Upper lobe of left lung (tissue), 4 donors: ENCODE measurements at regions not wholly inside any gene's neighbourhood (a gene's known extent, or its start where the extent isn't known, plus 50 kb on each side); places are given as distances from the start of the nearest gene placed in this dataset.

Experiments
- POLR2A ChIP-seq, 4 donors: fragments of 450-650 bp; IDR thresholded peaks; one replicate each; pipeline ENCODE4 v1.5.1; 2016 to 2017; ENCODE audit warnings: antibody characterized with exemption in 4 of 4, mild to moderate bottlenecking in 2 of 4
- POLR2AphosphoS5 ChIP-seq, 2 donors: sonication (generic); formaldehyde crosslinking; IDR thresholded peaks; one replicate each; pipeline ENCODE4 v1.5.1; 2017; ENCODE audit warnings: antibody characterized with exemption in 2 of 2
- TF ChIP-seq, protein P1 (sequence below), 6 experiments: fragments of 450-650 bp in 4 of 6; fragments of 200-600 bp in 2 of 6; sonication (generic) in 2 of 6; IDR thresholded peaks; one replicate each; pipeline ENCODE4 v1.5.1; 2016 to 2019; ENCODE audit warnings: antibody characterized with exemption in 6 of 6

DNA sequence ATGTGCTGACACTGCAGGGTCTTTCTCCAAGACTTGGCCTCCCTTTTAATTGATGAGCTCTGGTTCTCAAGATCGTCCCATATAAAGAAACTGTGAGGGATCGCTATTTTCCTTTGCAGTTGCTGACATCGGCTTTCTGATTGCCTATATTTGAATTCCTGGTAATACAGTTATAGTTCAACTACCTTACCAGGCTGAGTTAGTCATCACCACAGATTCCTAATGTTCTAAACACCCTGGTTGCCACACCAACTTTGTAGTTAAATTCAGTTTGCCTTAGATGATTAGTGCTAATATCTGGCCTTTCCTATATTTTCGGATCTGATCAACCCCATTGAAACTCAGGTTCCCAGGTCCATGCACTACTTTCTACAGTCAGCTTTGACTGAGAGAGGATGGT lies 125.0 kb downstream of the GMNC start:
- TF ChIP-seq, protein P1, sequence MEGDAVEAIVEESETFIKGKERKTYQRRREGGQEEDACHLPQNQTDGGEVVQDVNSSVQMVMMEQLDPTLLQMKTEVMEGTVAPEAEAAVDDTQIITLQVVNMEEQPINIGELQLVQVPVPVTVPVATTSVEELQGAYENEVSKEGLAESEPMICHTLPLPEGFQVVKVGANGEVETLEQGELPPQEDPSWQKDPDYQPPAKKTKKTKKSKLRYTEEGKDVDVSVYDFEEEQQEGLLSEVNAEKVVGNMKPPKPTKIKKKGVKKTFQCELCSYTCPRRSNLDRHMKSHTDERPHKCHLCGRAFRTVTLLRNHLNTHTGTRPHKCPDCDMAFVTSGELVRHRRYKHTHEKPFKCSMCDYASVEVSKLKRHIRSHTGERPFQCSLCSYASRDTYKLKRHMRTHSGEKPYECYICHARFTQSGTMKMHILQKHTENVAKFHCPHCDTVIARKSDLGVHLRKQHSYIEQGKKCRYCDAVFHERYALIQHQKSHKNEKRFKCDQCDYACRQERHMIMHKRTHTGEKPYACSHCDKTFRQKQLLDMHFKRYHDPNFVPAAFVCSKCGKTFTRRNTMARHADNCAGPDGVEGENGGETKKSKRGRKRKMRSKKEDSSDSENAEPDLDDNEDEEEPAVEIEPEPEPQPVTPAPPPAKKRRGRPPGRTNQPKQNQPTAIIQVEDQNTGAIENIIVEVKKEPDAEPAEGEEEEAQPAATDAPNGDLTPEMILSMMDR (IDR thresholded peaks at IDR 0.05) = no peak
- no peak for TF ChIP-seq POLR2AphosphoS5 (IDR thresholded peaks at IDR 0.05)
- TF ChIP-seq POLR2A (IDR thresholded peaks at IDR 0.05) = no peak
